ENCODE measurements at regions not wholly inside any gene's neighbourhood (a gene's known extent, or its start where the extent isn't known, plus 50 kb on each side); places are given as distances from the start of the nearest gene placed in this dataset.

DNA sequence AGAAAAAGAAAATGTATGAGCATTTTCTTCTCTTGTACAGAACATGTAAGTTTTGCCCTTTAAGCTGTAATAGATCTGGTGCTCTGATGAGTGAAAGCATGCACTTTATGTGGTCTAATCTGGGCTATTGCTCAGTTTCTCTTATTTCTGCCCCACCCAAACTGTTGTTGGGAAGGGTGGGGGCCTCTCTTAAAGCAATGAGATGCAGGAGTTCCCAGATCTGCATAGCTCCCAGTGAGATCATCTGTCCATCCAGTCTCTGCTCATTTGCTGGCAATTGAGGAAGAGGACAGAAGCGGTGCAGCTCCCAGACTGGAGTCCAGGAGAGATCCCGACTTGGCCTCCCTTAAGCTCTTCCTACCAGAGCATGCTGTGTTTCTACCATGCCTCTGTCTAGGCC, 114.9 kb upstream of the SORCS3 start:
- dilution Hi-C loops (cut with HindIII; ENCODE audit: low sequenced_read_pairs, unreplicated experiment): no loop called here
- Histone ChIP-seq H3K27me3 (ENCODE audit: control insufficient read depth, insufficient read depth, low read length) (no peaks in the 10 kb centered on the region), H2BK20ac (ENCODE audit: low read depth, low read length) (no peak overlapping the region), H3K9me1 (ENCODE audit: insufficient read depth, low read length) (no peaks in the 10 kb centered on the region), H2BK5ac (ENCODE audit: low read depth, low read length, poor library complexity, severe bottlenecking) (no peak overlapping the region), H3K4me1 (ENCODE audit: control insufficient read depth, insufficient read depth, low read length) (no peaks in the 10 kb centered on the region), H2BK120ac (ENCODE audit: low read depth, low read length) (no peak overlapping the region), H4K8ac (ENCODE audit: low read depth in 2 of 2, low read length in 2 of 2) (no peak overlapping the region), H3K14ac (replicated peaks; ENCODE audit: low read depth, low read length) (no peak overlapping the region), H3K23ac (ENCODE audit: low read depth, low read length) (no peak overlapping the region), H3K9ac (ENCODE audit: low read depth, low read length) (no peak overlapping the region), H4K91ac (ENCODE audit: insufficient read depth, low read depth, low read length) (no peak overlapping the region), H2AK9ac (replicated peaks; ENCODE audit: low read depth, low read length, poor library complexity) (no peak overlapping the region), H3K79me1 (ENCODE audit: low read depth in 1 of 2, low read length in 2 of 2) (no peaks in the 10 kb centered on the region), H3K56ac (ENCODE audit: extremely low read depth, insufficient read depth, low read length) (no peak overlapping the region), H3K9me3 (ENCODE audit: control insufficient read depth, insufficient read depth, low read length) (no peaks in the 10 kb centered on the region), H2BK15ac (ENCODE audit: low read depth, low read length) (no peak overlapping the region), H3K4ac (ENCODE audit: low read depth, low read length) (no peak overlapping the region), H4K5ac (ENCODE audit: low read depth, low read length) (no peak overlapping the region), H3K36me3 (ENCODE audit: control insufficient read depth, insufficient read depth, low read length) (no peaks in the 10 kb centered on the region), H2AFZ (replicated peaks; ENCODE audit: low read length, poor library complexity) (no peak overlapping the region), H4K20me1 (ENCODE audit: insufficient read depth, low read length) (no peaks in the 10 kb centered on the region), H3K27ac (ENCODE audit: insufficient read depth, low read length) (no peak overlapping the region), H3K18ac (ENCODE audit: low read depth, low read length) (no peak overlapping the region), H3K4me2 (ENCODE audit: low read depth, low read length) (no peak overlapping the region), H3K4me3 (ENCODE audit: insufficient read depth, low read depth, low read length) (no peak overlapping the region), H2AK5ac (ENCODE audit: low read depth, low read length) (no peak overlapping the region)
- DNase-seq (no peak), ATAC-seq (ENCODE audit: low read depth) (no peak)
- in situ Hi-C loops (cut with MboI; ENCODE audit: low sequenced_read_pairs): no loop called here
- WGBS, 2 experiments (ENCODE audit: extremely low coverage in 2 of 2, insufficient read length in 1 of 2): no CpG with 5 or more reads among the region's 2 CpGs
- TF ChIP-seq, protein P1, sequence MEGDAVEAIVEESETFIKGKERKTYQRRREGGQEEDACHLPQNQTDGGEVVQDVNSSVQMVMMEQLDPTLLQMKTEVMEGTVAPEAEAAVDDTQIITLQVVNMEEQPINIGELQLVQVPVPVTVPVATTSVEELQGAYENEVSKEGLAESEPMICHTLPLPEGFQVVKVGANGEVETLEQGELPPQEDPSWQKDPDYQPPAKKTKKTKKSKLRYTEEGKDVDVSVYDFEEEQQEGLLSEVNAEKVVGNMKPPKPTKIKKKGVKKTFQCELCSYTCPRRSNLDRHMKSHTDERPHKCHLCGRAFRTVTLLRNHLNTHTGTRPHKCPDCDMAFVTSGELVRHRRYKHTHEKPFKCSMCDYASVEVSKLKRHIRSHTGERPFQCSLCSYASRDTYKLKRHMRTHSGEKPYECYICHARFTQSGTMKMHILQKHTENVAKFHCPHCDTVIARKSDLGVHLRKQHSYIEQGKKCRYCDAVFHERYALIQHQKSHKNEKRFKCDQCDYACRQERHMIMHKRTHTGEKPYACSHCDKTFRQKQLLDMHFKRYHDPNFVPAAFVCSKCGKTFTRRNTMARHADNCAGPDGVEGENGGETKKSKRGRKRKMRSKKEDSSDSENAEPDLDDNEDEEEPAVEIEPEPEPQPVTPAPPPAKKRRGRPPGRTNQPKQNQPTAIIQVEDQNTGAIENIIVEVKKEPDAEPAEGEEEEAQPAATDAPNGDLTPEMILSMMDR (conservative IDR thresholded peaks at IDR 0.05; ENCODE audit: low read depth, low read length): no peak
- no peak for TF ChIP-seq BHLHE40 (IDR thresholded peaks at IDR 0.05; ENCODE audit: low read depth, low read length)
- no peak for TF ChIP-seq RAD21 (IDR thresholded peaks at IDR 0.05; ENCODE audit: low read length)
- no peak for TF ChIP-seq MAZ (IDR thresholded peaks at IDR 0.05; ENCODE audit: borderline replicate concordance, low read depth, low read length)
- TF ChIP-seq MAFK (IDR thresholded peaks at IDR 0.05; ENCODE audit: low read depth, low read length): no peak
- TF ChIP-seq POLR2A (IDR thresholded peaks at IDR 0.05; ENCODE audit: low read depth, low read length): no peak
- no peak for TF ChIP-seq NFE2L2 (IDR thresholded peaks at IDR 0.05; ENCODE audit: low read depth, low read length)
- TF ChIP-seq CHD1 (IDR thresholded peaks at IDR 0.05; ENCODE audit: low read depth, low read length): no peak
- TF ChIP-seq MXI1 (IDR thresholded peaks at IDR 0.05; ENCODE audit: borderline replicate concordance, low read depth, low read length): no peak
- TF ChIP-seq, protein P2, sequence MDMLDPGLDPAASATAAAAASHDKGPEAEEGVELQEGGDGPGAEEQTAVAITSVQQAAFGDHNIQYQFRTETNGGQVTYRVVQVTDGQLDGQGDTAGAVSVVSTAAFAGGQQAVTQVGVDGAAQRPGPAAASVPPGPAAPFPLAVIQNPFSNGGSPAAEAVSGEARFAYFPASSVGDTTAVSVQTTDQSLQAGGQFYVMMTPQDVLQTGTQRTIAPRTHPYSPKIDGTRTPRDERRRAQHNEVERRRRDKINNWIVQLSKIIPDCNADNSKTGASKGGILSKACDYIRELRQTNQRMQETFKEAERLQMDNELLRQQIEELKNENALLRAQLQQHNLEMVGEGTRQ (IDR thresholded peaks at IDR 0.05; ENCODE audit: low read depth, low read length): no peak
- no peak for TF ChIP-seq FOS (IDR thresholded peaks at IDR 0.05; ENCODE audit: low read depth, low read length)
- TF ChIP-seq, protein P3, sequence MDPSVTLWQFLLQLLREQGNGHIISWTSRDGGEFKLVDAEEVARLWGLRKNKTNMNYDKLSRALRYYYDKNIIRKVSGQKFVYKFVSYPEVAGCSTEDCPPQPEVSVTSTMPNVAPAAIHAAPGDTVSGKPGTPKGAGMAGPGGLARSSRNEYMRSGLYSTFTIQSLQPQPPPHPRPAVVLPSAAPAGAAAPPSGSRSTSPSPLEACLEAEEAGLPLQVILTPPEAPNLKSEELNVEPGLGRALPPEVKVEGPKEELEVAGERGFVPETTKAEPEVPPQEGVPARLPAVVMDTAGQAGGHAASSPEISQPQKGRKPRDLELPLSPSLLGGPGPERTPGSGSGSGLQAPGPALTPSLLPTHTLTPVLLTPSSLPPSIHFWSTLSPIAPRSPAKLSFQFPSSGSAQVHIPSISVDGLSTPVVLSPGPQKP (IDR thresholded peaks at IDR 0.05; ENCODE audit: borderline replicate concordance, low read depth, low read length): no peak
- no peak for TF ChIP-seq RFX5 (IDR thresholded peaks at IDR 0.05; ENCODE audit: low read depth, low read length)
- no peak for TF ChIP-seq RCOR1 (IDR thresholded peaks at IDR 0.05; ENCODE audit: insufficient replicate concordance, low read length)
- no peak for TF ChIP-seq CEBPB (IDR thresholded peaks at IDR 0.05; ENCODE audit: low read depth, low read length)
- no peak for TF ChIP-seq SMC3 (IDR thresholded peaks at IDR 0.05; ENCODE audit: low read depth, low read length)
- BruUV-seq (replicated peaks): no TSS peak
- CTCF ChIA-PET: interaction anchor here (0.6 kb wide), 1 partner anchor 54 kb away, joined by 3 read pairs; no protein-coding TSS in a partner anchor
- intact Hi-C loops (cut with micrococcal nuclease): no loop called here
- POLR2A ChIA-PET (ENCODE audit: unreplicated experiment): no interaction called here
